ENCODE measurements at regions not wholly inside any gene's neighbourhood (a gene's known extent, or its start where the extent isn't known, plus 50 kb on each side); places are given as distances from the start of the nearest gene placed in this dataset.

DNA sequence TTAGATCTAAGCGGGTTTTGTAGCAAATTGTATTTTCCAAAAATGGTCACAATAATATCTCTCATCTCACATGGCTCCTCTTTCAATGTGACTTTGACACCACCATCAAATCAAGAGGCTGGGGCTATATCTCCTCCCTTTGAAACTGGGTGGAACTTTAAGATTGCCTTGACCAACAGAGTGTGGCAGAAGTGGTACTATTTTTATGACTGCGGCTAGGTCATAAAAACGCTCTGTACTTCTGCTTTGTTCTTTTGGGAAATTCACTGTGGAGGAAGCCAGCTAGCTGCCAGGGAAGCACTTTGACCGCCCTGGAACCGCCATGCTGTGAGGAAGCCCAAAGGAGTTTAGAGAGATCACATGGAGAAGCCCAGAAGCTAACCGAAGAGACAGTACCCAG, 50.7 kb upstream of the ACOT11 start:
- no peak for DNase-seq (ENCODE audit: low spot score in 2 of 2)
- 89 to 91% methylated on average over 6 of the region's 6 CpGs for WGBS, 2 donors
- no peak overlapping the region for H3K4me3 ChIP-seq (ENCODE audit: low read depth, poor library complexity, severe bottlenecking)
- intact Hi-C loops (cut with DNase I; ENCODE audit: low total_unique reads) = loop anchor here (10.0 kb wide), 2 partner anchors 433 to 497 kb away; partner anchors contain the start of gene BSND
- TF ChIP-seq, protein P1, sequence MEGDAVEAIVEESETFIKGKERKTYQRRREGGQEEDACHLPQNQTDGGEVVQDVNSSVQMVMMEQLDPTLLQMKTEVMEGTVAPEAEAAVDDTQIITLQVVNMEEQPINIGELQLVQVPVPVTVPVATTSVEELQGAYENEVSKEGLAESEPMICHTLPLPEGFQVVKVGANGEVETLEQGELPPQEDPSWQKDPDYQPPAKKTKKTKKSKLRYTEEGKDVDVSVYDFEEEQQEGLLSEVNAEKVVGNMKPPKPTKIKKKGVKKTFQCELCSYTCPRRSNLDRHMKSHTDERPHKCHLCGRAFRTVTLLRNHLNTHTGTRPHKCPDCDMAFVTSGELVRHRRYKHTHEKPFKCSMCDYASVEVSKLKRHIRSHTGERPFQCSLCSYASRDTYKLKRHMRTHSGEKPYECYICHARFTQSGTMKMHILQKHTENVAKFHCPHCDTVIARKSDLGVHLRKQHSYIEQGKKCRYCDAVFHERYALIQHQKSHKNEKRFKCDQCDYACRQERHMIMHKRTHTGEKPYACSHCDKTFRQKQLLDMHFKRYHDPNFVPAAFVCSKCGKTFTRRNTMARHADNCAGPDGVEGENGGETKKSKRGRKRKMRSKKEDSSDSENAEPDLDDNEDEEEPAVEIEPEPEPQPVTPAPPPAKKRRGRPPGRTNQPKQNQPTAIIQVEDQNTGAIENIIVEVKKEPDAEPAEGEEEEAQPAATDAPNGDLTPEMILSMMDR (IDR thresholded peaks at IDR 0.05) = no peak
- TF ChIP-seq POLR2A (IDR thresholded peaks at IDR 0.05) = no peak

DNA sequence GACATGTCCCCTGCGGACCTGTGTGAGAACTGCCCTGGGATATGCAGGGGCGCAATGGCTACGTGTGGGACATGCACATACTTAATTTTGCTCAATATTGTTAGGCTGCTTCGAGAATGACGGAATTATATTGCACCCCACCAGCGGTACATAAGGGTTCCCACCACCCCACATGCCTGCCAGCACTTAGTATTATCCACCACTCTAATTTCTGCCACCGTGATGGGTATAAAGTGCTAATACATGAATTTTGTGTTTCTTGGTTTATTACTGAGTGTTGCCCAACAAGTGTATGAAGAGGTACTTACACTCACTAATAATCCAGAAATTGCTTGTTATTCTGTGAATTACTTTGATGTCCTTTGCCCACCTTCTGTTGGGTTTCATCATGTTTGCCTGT, 52.1 kb upstream of the ACOT11 start:
- 86 to 92% methylated on average over 7 of the region's 7 CpGs for WGBS, 2 donors
- intact Hi-C loops (cut with DNase I; ENCODE audit: low total_unique reads) = loop anchor here (10.0 kb wide), 2 partner anchors 431 to 499 kb away; partner anchors contain the start of gene BSND
- no peak overlapping the region for H3K4me3 ChIP-seq (ENCODE audit: low read depth, poor library complexity, severe bottlenecking)
- TF ChIP-seq POLR2A (IDR thresholded peaks at IDR 0.05) = no peak
- TF ChIP-seq, protein P1 (IDR thresholded peaks at IDR 0.05) = no peak
- no peak for DNase-seq (ENCODE audit: low spot score in 2 of 2)

DNA sequence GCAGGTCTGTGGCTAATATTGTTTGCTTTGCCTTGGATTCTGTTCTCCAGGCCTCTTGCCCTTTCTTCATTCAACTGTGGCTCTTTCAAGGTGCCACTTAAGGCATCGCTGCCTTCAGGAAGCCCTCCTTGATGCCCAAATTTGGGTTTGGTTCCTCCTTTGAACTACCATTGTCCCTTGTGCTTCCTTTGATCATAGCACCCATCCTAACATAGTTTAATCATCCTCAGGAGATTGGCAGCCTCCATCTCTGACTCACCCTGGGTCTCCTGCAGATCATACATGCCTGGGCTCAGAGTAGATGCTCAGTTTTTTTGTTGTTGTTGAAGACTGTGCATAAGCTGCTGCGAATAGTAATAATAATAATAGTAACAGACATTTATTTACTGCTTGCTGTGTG, 54.4 kb upstream of the ACOT11 start:
- H3K4me3 ChIP-seq (ENCODE audit: low read depth, poor library complexity, severe bottlenecking) = no peak overlapping the region
- DNase-seq (ENCODE audit: low spot score in 2 of 2) = no peak
- 63 to 66% methylated on average over 2 of the region's 2 CpGs for WGBS, 2 donors
- intact Hi-C loops (cut with DNase I; ENCODE audit: low total_unique reads) = loop anchor here (5.0 to 10.0 kb wide), 3 partner anchors 371 to 501 kb away; partner anchors contain the start of gene BSND
- no peak for TF ChIP-seq POLR2A (IDR thresholded peaks at IDR 0.05)
- TF ChIP-seq, protein P1 (IDR thresholded peaks at IDR 0.05) = no peak

DNA sequence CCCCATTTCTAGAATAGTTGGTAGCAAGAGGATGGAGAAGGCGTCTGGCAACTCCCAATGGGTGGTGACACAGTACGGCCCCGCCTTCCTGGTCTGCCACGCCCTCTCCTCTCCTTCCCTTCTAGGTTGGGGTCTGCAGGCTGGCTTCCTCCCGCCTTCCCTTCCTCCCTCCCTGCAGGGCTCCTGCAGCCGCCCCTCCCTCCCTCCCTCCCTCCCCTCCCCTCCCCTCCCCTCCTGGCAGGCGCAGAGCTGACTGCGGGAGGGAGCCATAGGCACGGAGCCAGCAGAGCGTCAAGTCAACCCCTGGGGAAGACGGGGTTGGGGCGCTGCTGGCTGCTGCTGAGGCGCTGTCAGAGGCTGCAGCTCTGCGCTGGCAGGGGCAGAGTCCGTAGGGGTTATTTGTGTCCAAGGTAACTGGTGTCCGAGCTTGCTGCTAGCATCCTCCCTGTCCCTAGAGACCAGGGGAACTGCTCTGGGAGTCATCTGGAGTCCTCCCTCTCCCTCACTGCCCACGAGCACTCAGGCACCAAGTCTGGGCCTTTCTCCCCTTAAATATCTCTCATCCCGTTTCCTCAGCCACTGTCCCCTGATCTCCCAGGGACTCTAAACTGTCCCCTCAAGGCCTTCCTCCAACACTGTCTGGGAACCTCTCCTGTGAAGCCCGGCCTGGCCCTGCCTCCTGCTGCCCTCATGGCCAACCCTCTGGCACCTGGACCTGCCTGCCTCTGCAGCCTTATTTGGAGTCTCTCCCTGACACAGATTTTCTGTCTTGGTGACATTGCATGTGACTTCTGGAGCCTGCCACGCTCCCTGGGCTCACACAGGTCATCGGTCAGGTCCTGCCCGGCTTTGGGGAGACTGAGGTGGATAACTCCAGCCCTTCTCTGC, 57.4 kb upstream of the ACOT11 start:
- 21 to 24% methylated on average over 18 to 19 of the region's 22 CpGs for WGBS, 2 donors

DNA sequence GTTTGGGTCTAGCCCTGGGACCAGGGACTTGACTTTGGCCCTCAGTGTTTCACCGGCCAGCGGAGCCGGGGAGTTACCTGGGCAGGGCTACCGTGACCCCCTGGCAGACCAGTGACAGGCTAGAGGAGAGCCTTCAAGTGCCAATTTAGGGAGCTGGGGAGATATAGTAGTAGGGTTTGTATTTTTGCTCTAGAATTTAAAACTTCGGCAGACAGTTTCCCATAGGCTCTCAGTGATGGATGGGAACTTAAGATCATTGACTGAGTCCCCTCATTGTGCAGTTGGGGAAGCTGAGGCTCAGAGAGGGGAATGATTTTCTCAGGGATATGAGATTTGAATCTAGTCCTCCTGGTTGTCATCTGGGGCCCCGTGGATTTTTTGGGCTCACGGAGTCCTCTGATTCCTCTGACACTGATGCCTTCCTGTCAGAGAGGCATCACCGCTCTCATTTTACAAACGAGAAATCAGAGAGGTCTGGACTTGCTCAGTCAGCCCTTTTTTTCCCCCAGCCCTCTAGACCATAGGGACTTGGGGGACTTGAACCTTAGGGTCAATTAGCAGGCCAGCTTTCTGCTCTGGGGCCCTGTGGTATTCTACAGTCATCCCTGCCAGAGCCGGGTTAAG, 58.3 kb upstream of the ACOT11 start:
- intact Hi-C loops (cut with DNase I; ENCODE audit: low total_unique reads) = loop anchor here (5.0 to 10.0 kb wide), 3 partner anchors 367 to 505 kb away; partner anchors contain the start of gene BSND
- no peak overlapping the region for H3K4me3 ChIP-seq (ENCODE audit: low read depth, poor library complexity, severe bottlenecking)
- no peak for DNase-seq (ENCODE audit: low spot score in 2 of 2)
- 12 to 13% methylated on average over 8 to 10 of the region's 10 CpGs for WGBS, 2 donors
- TF ChIP-seq POLR2A (IDR thresholded peaks at IDR 0.05) = no peak
- TF ChIP-seq, protein P1 (IDR thresholded peaks at IDR 0.05) = no peak

More for the DNA sequence above, 57.4 kb upstream of the ACOT11 start:
- TF ChIP-seq, protein P1 (IDR thresholded peaks at IDR 0.05) = no peak
- no peak for TF ChIP-seq POLR2A (IDR thresholded peaks at IDR 0.05)
- intact Hi-C loops (cut with DNase I; ENCODE audit: low total_unique reads) = loop anchor here (5.0 to 10.0 kb wide), 3 partner anchors 368 to 504 kb away; partner anchors contain the start of gene BSND
- DNase-seq (ENCODE audit: low spot score in 2 of 2) = no peak
- no peak overlapping the region for H3K4me3 ChIP-seq (ENCODE audit: low read depth, poor library complexity, severe bottlenecking)

Measured in lower leg skin (tissue), 4 donors.